NT2/D1 (cell line): ENCODE measurements at regions not wholly inside any gene's neighbourhood (a gene's known extent, or its start where the extent isn't known, plus 50 kb on each side); places are given as distances from the start of the nearest gene placed in this dataset.

Experiments used
- DNase-seq: peaks from one replicate; pipeline ENCODE4 v3.0.0-alpha.2; 2011; ENCODE audit warnings: low read depth, low spot score
- H3K27me3 ChIP-seq: 2 replicates; pipeline ENCODE4 v1.6.0; 2011; ENCODE audit warnings: mild to moderate bottlenecking; ENCODE audit not compliant: insufficient read length, insufficient read depth
- H3K36me3 ChIP-seq: 2 replicates; pipeline ENCODE4 v1.6.1; 2011; ENCODE audit warnings: mild to moderate bottlenecking, low read length, mixed read lengths; ENCODE audit not compliant: insufficient read depth, insufficient read length
- H3K4me1 ChIP-seq: 2 replicates; pipeline ENCODE4 v1.5.1; 2011; ENCODE audit not compliant: insufficient read depth, insufficient read length
- H3K4me3 ChIP-seq: 2 replicates; pipeline ENCODE4 v1.5.1; 2011; ENCODE audit warnings: low read depth; ENCODE audit not compliant: insufficient read length
- H3K9ac ChIP-seq: 2 replicates; pipeline ENCODE4 v1.6.0; 2011; ENCODE audit warnings: low read depth; ENCODE audit not compliant: insufficient read length
- H3K9me3 ChIP-seq: 2 replicates; pipeline ENCODE4 v1.5.1; 2011; ENCODE audit warnings: mild to moderate bottlenecking, low read length; ENCODE audit not compliant: insufficient read depth
- SUZ12 ChIP-seq: IDR thresholded peaks from 2 replicates; pipeline ENCODE4 v1.6.1; 2011; ENCODE audit not compliant: insufficient read length, insufficient read depth; ENCODE audit errors: extremely low read depth
- YY1 ChIP-seq: IDR thresholded peaks from 2 replicates; pipeline ENCODE4 v1.6.1; 2011; ENCODE audit not compliant: insufficient read length, insufficient read depth
- ZNF274 ChIP-seq: IDR thresholded peaks from 2 replicates; pipeline ENCODE4 v1.6.1; 2011; ENCODE audit warnings: mild to moderate bottlenecking, low read depth, low read length

- H3K4me3 ChIP-seq, result no peak overlapping the region
- no peak for TF ChIP-seq YY1
- no peak for TF ChIP-seq ZNF274
- no peak for TF ChIP-seq SUZ12
- DNase-seq, result no peak
- no peaks in the 10 kb centered on the region for H3K9me3 ChIP-seq
- H3K36me3 ChIP-seq, result no peaks in the 10 kb centered on the region
- no peak overlapping the region for H3K9ac ChIP-seq
- no peaks in the 10 kb centered on the region for H3K4me1 ChIP-seq
- peaks cover 35% of the 10 kb centered on the region for H3K27me3 ChIP-seq
Measured at GRCh38 chr2:144572977-144573376, 53.1 kb upstream of the ZEB2 start.

DNA sequence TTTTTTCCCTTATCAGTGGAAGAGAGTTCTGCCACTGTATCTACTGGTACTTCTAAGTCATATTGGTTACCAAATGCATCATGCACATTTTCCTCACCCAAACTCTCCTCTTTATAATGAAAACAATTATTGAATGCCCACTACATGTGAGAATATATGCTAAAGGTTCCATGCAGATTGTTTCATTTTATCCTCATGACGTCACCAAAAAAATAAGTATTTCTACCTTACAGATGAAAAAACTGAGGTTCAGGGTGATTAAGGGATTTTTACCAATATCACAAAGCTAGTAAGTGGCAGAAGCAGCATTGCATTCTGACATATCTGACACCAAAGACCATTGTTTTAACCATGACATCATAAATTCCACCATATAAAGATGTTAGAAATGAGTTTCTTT, 51.9 kb upstream of the ZEB2 start:
- DNase-seq, result no peak
- H3K9ac ChIP-seq, result no peak overlapping the region
- no peak overlapping the region for H3K4me3 ChIP-seq
- H3K4me1 ChIP-seq, result no peaks in the 10 kb centered on the region
- H3K36me3 ChIP-seq, result no peaks in the 10 kb centered on the region
- H3K9me3 ChIP-seq, result no peaks in the 10 kb centered on the region
- peaks cover 39% of the 10 kb centered on the region for H3K27me3 ChIP-seq
- TF ChIP-seq SUZ12 (no peak), YY1 (no peak), ZNF274 (no peak)

DNA sequence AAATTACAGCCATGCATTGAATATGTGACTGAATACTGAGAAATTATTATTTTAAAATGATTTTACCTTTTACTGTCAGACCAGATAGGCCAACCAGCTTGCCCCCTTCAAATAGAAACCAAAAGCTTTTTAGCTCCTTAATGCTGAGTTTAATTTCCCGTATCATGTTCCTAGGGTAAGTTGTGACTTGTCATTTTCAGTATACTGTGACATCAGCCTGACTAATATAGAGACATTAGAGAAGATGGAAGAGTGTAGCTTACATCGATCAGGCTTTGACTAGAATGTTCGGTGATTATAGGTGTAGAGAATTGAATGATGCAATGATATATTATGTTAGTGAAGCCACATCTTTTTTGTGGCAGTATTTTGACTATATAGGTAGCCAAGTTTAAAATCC, 50.6 kb upstream of the ZEB2 start:
- Histone ChIP-seq H3K9me3 (no peaks in the 10 kb centered on the region), H3K4me1 (no peaks in the 10 kb centered on the region), H3K9ac (no peak overlapping the region), H3K27me3 (peaks cover 52% of the 10 kb centered on the region), H3K36me3 (no peaks in the 10 kb centered on the region), H3K4me3 (no peak overlapping the region)
- TF ChIP-seq SUZ12, result no peak
- no peak for TF ChIP-seq YY1
- no peak for TF ChIP-seq ZNF274
- no peak for DNase-seq
